Retinal pigment epithelial cell (primary cell): ENCODE measurements at regions not wholly inside any gene's neighbourhood (a gene's known extent, or its start where the extent isn't known, plus 50 kb on each side); places are given as distances from the start of the nearest gene placed in this dataset.

Source experiments
- DNase-seq: peaks from one replicate; pipeline ENCODE4 v3.0.0-alpha.2; 2010; ENCODE audit warnings: low read depth
- H3K4me3 ChIP-seq: 2 replicates; pipeline ENCODE4 v1.5.1; 2011; ENCODE audit warnings: mild to moderate bottlenecking, low read length, control low read depth, moderate library complexity
- TF ChIP-seq, protein P1 (sequence below): conservative IDR thresholded peaks from 2 replicates; pipeline ENCODE4 v1.5.1; 2011; ENCODE audit warnings: low read depth, low read length, control low read depth, inconsistent platforms

DNA sequence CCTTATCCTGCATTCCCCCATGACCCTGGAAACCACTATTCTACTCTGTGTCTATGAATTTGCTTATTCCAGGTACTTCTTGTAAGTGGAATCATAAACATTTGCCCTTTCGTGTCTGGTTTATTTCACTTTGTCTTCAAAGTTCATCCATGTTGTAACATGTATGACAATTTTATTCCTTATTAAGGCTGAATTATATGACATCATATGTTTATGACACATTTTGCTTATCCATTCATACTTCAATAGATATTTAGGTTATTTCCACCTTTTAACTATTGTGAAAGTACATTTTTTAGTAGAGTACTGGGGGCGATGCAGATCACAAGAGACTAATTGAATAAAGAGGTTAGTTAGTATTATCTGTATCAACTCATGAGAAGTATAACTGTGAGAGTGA, 591.6 kb downstream of the UTRN start:
- H3K4me3 ChIP-seq: no peak overlapping the region
- DNase-seq: no peak
- TF ChIP-seq, protein P1, sequence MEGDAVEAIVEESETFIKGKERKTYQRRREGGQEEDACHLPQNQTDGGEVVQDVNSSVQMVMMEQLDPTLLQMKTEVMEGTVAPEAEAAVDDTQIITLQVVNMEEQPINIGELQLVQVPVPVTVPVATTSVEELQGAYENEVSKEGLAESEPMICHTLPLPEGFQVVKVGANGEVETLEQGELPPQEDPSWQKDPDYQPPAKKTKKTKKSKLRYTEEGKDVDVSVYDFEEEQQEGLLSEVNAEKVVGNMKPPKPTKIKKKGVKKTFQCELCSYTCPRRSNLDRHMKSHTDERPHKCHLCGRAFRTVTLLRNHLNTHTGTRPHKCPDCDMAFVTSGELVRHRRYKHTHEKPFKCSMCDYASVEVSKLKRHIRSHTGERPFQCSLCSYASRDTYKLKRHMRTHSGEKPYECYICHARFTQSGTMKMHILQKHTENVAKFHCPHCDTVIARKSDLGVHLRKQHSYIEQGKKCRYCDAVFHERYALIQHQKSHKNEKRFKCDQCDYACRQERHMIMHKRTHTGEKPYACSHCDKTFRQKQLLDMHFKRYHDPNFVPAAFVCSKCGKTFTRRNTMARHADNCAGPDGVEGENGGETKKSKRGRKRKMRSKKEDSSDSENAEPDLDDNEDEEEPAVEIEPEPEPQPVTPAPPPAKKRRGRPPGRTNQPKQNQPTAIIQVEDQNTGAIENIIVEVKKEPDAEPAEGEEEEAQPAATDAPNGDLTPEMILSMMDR: no peak

DNA sequence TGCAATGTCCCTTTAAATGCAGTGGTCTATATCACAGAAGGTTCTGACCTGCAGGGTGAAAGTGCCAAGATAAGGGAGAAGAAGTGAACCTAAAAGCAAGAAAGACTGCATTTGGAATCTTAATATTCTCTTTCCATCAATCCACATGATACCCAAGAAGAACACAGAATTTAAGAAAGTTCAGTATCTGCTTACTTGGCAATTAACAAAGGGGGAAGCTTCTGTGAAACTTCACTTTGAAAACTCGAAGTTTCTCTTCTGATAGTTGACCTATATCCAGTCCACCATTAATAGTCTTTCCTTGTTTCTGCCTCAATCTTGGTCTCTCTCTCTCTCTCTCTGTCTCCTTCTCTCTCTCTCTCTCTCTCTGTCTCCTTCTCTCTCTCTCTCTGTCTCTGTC, 592.0 kb downstream of the UTRN start:
- no peak for DNase-seq
- no peak overlapping the region for H3K4me3 ChIP-seq
- TF ChIP-seq, protein P1: no peak

DNA sequence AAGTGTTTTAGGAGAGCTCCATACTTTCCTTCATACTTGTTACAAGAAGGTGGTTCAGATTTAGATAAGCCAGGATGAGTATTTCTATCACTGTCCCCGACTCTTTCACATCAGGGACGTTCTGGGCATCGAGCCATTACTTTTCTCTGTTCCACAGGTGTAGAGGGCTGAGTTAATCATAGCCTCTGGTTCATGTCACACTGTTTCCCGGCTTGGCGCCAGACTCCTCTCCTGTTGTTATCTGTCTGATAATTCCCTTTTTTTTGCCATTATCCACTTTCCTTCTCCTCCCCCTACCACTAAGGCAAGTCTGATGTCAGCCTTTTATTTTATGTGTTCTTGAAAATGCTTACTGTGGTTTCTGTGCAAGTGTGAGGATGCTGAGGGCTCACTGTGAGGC, 593.4 kb downstream of the UTRN start:
- H3K4me3 ChIP-seq: no peak overlapping the region
- no peak for DNase-seq

DNA sequence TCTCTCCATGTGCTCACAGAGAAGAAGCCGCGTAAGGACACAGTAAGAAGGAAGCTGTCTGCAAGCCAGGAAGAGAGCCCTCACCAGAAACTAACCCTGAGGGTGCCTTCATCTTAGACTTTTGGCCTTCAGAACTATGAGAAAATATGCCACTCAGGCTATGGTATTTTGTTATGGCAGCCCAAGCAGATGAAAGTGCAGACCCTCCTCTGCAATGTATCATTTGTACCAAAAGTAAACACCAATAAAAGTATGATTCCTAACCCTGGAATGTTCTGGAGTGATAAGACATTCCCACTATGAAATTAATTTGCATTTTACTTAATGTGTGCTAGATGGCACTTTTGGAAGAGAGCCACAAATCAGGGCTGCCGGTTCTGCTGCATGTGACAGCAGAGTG, 594.3 kb downstream of the UTRN start:
- DNase-seq: no peak
- no peak overlapping the region for H3K4me3 ChIP-seq
- TF ChIP-seq, protein P1: no peak

More for the DNA sequence above, 593.4 kb downstream of the UTRN start:
- TF ChIP-seq, protein P1: no peak

DNA sequence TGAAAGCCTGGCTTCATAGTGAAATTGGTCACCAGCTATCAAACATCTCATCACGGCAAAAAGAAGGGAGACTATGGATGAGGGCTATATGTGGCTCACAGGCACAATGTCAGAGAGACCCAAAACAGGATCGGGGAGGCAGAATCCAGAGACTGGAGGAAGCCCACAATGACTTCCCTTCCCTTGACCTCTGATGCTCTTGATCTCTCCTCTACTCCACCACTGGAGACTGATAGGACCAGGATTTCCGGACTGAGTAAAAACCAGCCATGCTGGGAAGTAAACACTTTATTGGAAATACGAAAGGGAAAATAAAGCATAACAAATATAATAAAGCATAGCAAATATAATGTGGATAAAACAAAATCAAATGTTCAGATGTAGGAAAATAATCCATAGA, 597.3 kb downstream of the UTRN start:
- TF ChIP-seq, protein P1: no peak
- H3K4me3 ChIP-seq: no peak overlapping the region
- no peak for DNase-seq

DNA sequence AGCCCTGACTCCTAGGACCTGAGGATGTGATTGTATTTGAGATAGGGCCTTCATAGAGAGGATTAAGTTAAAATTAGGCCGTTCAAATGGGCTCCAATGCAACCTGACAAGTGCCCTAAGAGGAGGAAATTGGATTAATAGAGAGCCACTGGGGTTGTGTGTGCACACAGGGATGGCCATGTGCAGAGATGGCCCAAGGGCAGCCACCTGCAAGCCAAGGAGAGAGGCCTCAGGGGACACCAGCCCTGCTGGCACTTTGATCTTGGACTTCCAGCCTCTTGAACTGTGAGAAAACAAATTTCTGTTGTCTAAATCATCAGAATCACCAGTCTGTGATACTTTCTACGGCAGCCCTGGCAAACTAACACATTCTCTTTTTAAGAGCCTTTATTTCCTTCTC, 598.8 kb downstream of the UTRN start:
- no peak for DNase-seq
- H3K4me3 ChIP-seq: no peak overlapping the region
- TF ChIP-seq, protein P1: no peak

DNA sequence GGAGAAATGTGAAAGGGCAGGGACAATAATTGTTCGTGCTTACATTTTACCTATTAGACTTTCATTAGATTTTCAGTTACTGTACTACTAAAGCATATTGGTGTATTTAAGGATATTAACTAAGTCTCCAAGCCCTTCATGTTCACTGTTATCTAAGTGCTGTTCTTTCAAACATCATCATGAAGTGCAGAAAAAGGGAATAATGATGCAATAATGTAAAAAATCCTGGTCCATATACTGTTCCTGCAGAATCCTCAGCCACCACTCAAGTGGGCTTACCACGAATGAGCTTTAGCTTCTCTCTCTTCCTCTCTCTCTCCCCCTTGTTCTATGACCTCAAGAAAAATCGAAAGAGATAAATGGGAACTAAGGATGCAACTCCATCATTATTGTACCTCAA, 600.7 kb downstream of the UTRN start:
- no peak overlapping the region for H3K4me3 ChIP-seq
- DNase-seq: no peak
- TF ChIP-seq, protein P1: no peak
